GM12874 (cell line): ENCODE measurements at regions not wholly inside any gene's neighbourhood (a gene's known extent, or its start where the extent isn't known, plus 50 kb on each side); places are given as distances from the start of the nearest gene placed in this dataset.

Experiments used
- TF ChIP-seq, protein P1 (sequence below): IDR thresholded peaks from 2 replicates; pipeline ENCODE4 v1.5.1; 2011; ENCODE audit warnings: low read depth, mild to moderate bottlenecking, control low read depth, low read length, moderate library complexity; ENCODE audit not compliant: insufficient read depth

DNA sequence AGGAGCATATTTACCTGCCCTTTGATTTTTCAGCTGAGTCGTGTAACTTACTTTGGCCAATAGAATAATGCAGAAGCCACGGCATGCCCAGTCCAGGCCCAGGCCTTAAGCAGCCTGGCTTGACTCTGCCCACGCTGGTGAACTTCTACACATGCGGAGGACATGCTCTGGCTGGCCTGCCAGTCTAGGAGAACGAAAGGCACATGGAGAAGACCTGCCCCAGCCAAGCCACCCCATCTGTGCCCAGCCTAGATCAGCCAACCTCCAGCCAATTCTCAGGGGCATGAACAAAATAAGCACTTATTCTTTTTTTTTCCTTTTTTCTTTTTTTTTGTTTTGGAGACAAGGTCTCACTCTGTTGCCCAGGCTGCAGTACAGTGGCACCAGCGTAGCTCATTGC is 112.7 kb upstream of the NANOS1 start:
- TF ChIP-seq, protein P1, sequence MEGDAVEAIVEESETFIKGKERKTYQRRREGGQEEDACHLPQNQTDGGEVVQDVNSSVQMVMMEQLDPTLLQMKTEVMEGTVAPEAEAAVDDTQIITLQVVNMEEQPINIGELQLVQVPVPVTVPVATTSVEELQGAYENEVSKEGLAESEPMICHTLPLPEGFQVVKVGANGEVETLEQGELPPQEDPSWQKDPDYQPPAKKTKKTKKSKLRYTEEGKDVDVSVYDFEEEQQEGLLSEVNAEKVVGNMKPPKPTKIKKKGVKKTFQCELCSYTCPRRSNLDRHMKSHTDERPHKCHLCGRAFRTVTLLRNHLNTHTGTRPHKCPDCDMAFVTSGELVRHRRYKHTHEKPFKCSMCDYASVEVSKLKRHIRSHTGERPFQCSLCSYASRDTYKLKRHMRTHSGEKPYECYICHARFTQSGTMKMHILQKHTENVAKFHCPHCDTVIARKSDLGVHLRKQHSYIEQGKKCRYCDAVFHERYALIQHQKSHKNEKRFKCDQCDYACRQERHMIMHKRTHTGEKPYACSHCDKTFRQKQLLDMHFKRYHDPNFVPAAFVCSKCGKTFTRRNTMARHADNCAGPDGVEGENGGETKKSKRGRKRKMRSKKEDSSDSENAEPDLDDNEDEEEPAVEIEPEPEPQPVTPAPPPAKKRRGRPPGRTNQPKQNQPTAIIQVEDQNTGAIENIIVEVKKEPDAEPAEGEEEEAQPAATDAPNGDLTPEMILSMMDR = no peak

DNA sequence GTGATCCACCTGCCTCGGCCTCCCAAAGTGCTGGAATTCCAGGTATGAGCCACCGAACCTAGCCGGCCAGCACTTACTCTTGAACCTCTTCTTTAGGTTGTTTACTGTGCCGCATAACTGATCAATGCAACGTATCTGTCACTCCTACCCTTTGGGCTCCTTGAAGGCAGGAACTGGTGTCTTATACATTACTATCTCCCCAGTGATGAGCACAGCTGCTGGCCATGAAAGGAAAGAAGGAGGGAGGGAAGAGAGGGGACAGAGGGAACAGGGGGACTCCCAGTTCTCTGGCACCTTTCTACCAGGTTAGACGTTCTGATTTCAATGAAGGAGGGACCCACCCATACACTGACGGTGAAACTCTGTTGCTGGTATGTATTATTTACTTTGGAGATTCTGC is 111.8 kb upstream of the NANOS1 start:
- TF ChIP-seq, protein P1 = no peak

DNA sequence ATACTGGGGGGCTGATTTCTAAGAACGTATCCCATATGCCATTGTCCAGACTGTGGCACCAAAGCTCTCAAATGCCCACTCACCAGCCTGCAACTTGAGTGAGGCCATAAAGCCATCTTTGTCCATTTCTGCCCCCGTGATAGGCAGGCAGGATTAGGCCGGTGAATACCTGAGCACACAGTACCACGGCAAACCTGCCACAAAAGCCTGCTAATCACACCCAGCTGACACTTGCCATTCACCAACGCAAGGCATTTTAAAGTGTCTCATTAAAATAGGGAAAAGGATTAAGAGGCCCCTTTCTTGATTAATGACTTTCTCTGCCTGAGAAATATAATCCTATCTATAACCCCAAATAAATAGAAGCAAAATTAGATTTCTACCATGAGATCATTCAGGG is 111.4 kb upstream of the NANOS1 start:
- TF ChIP-seq, protein P1 = no peak

DNA sequence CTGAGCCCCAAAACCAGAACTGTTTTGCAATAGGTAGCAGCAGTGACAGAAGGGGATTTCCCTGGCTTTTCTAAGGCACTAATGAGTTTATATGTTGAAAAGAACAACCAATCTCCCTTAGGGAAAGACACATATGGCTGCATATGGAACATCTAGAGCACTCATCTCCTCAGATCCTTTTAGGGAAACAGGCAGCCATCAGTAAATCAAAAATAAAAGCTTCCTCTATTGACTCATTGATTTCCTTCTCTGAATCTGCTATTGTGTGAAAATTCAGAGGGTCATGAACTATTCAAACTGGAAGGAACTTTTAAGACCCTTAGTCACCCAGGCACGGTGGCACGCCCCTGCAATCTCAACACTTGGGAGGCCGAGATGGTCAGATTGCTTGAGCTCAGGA is 110.9 kb upstream of the NANOS1 start:
- TF ChIP-seq, protein P1 = no peak

DNA sequence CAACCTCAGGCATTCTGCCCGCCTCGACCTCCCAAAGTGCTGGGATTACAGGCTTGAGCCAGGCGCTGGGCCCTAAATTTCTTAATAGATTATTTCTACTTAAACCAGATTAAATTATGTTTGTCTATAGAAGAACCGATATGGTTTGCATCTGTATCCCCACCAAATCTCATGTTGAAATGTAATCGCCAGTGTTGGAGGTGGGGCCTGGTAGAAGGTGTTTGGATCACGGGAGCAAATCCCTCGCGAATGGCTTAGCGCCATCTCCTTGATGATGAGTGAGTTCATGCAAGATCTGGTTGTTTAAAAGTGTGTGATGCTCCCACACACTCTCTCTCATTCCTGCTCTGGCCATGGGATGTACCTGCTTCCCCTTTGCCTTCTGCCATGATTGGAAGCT is 109.3 kb upstream of the NANOS1 start:
- TF ChIP-seq, protein P1 = no peak

DNA sequence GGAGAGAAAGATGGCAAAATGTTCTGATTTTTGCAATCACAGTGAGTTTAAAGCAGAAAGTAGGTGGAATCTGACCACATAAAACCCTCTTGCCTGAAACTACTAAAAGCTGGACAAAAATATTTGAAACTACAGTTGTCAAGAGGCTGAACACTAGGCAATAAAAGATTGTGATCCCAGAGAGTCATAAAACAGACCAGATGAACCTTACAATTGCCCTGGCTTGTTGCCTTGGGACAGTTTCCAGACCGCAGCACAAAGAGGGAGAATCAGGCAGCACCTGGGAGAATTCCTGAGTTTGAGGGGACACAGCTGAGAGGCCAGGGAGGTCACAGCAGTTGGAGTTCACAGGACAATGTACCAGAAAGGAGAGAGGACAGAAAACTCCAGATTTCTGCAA is 107.3 kb upstream of the NANOS1 start:
- TF ChIP-seq, protein P1 = no peak

DNA sequence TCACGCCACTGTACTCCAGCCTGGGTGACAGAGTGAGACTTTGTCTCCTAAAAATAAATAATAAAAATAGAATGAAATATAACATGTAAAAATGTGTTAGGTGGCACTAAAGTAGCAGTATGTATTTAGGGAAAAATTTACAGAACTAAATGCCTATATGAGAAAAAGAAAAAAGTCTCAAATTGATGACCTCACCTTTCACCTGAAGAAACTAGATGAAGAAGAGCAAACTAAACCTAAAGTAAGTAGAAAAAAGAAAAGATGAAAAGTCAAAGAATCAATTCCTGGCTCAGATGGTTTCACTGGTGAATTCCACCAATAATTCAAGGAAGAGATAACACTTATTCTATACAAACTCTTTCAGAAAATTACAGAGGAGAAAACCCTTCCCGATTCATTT is 106.5 kb upstream of the NANOS1 start:
- TF ChIP-seq, protein P1 = no peak

DNA sequence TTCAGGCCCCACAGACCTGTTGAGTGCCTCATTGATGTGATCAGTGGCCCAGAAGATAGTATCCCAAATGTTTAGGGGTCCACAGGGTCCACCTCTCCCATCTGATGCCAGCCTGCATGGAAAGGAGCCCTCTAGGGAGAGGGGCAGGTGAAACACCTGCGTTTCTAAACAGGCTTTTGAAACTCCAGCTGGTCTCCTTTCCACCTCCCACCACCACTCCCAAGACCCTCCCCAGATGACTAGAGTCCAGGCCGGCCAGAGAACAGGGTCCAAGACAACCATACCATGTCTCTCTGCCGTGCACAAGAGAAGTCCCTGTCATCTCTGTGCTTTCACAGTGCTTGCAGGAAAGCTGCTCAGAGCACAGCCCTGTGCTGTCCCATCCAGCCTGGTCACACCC is 105.0 kb upstream of the NANOS1 start:
- TF ChIP-seq, protein P1 = no peak
